ENCODE measurements at regions not wholly inside any gene's neighbourhood (a gene's known extent, or its start where the extent isn't known, plus 50 kb on each side); places are given as distances from the start of the nearest gene placed in this dataset.
"Not testable (repeated sequence)": the region's sequence is repeated elsewhere in the genome, so short reads cannot be mapped to it uniquely, and the experiment has no call there.

GRCh38 chr19:31057476-31057875 lies 291.8 kb downstream of the TSHZ3 start:
- Histone ChIP-seq H3K4me1 (ENCODE audit: control insufficient read depth in 1 of 2, insufficient read depth in 2 of 2, low read length in 2 of 2) (no peaks in the 10 kb centered on the region), H3K9me3 (ENCODE audit: control insufficient read depth in 1 of 2, low read length in 2 of 2) (peaks cover 0 to 6% of the 10 kb centered on the region in 2 donors), H3K9ac (ENCODE audit: low read depth in 1 of 2, low read length in 2 of 2) (no peak overlapping the region), H3K27me3 (ENCODE audit: control insufficient read depth in 1 of 2, insufficient read depth in 2 of 2, low read length in 2 of 2) (no peaks in the 10 kb centered on the region), H3K36me3 (ENCODE audit: control insufficient read depth in 1 of 2, insufficient read depth in 2 of 2, low read length in 2 of 2) (no peaks in the 10 kb centered on the region), H3K4me3 (ENCODE audit: low read depth in 1 of 2, low read length in 2 of 2) (no peak overlapping the region), H3K27ac (ENCODE audit: low read depth, low read length) (no peak overlapping the region)

- no peak overlapping the region for H3K27ac ChIP-seq (ENCODE audit: low read depth, low read length)
- H3K36me3 ChIP-seq (ENCODE audit: control insufficient read depth in 1 of 2, insufficient read depth in 2 of 2, low read length in 2 of 2) = no peaks in the 10 kb centered on the region
- H3K27me3 ChIP-seq (ENCODE audit: control insufficient read depth in 1 of 2, insufficient read depth in 2 of 2, low read length in 2 of 2) = no peaks in the 10 kb centered on the region
- H3K4me1 ChIP-seq (ENCODE audit: control insufficient read depth in 1 of 2, insufficient read depth in 2 of 2, low read length in 2 of 2) = no peaks in the 10 kb centered on the region
- no peak overlapping the region for H3K4me3 ChIP-seq (ENCODE audit: low read depth in 1 of 2, low read length in 2 of 2)
- no peak overlapping the region for H3K9ac ChIP-seq (ENCODE audit: low read depth in 1 of 2, low read length in 2 of 2)
- peaks cover 0 to 1% of the 10 kb centered on the region in 2 donors for H3K9me3 ChIP-seq (ENCODE audit: control insufficient read depth in 1 of 2, low read length in 2 of 2)
These were observed 293.8 kb downstream of the TSHZ3 start for GRCh38 chr19:31055454-31055853.

GRCh38 chr19:31054430-31054829 lies 294.8 kb downstream of the TSHZ3 start:
- H3K9ac ChIP-seq (ENCODE audit: low read depth in 1 of 2, low read length in 2 of 2) = no peak overlapping the region
- no peak overlapping the region for H3K27ac ChIP-seq (ENCODE audit: low read depth, low read length)
- no peaks in the 10 kb centered on the region for H3K9me3 ChIP-seq (ENCODE audit: control insufficient read depth in 1 of 2, low read length in 2 of 2)
- H3K36me3 ChIP-seq (ENCODE audit: control insufficient read depth in 1 of 2, insufficient read depth in 2 of 2, low read length in 2 of 2) = no peaks in the 10 kb centered on the region
- H3K4me3 ChIP-seq (ENCODE audit: low read depth in 1 of 2, low read length in 2 of 2) = no peak overlapping the region
- H3K4me1 ChIP-seq (ENCODE audit: control insufficient read depth in 1 of 2, insufficient read depth in 2 of 2, low read length in 2 of 2) = no peaks in the 10 kb centered on the region
- no peaks in the 10 kb centered on the region for H3K27me3 ChIP-seq (ENCODE audit: control insufficient read depth in 1 of 2, insufficient read depth in 2 of 2, low read length in 2 of 2)

GRCh38 chr19:31049431-31049830 lies 299.8 kb downstream of the TSHZ3 start:
- Histone ChIP-seq H3K4me1 (ENCODE audit: control insufficient read depth in 1 of 2, insufficient read depth in 2 of 2, low read length in 2 of 2) (no peaks in the 10 kb centered on the region), H3K9me3 (ENCODE audit: control insufficient read depth in 1 of 2, low read length in 2 of 2) (no peaks in the 10 kb centered on the region), H3K36me3 (ENCODE audit: control insufficient read depth in 1 of 2, insufficient read depth in 2 of 2, low read length in 2 of 2) (no peaks in the 10 kb centered on the region), H3K4me3 (ENCODE audit: low read depth in 1 of 2, low read length in 2 of 2) (no peak overlapping the region), H3K27me3 (ENCODE audit: control insufficient read depth in 1 of 2, insufficient read depth in 2 of 2, low read length in 2 of 2) (no peaks in the 10 kb centered on the region), H3K9ac (ENCODE audit: low read depth in 1 of 2, low read length in 2 of 2) (no peak overlapping the region), H3K27ac (ENCODE audit: low read depth, low read length) (no peak overlapping the region)

- no peaks in the 10 kb centered on the region for H3K27me3 ChIP-seq (ENCODE audit: control insufficient read depth in 1 of 2, insufficient read depth in 2 of 2, low read length in 2 of 2)
- no peaks in the 10 kb centered on the region for H3K4me1 ChIP-seq (ENCODE audit: control insufficient read depth in 1 of 2, insufficient read depth in 2 of 2, low read length in 2 of 2)
- H3K36me3 ChIP-seq (ENCODE audit: control insufficient read depth in 1 of 2, insufficient read depth in 2 of 2, low read length in 2 of 2) = no peaks in the 10 kb centered on the region
- no peak overlapping the region for H3K9ac ChIP-seq (ENCODE audit: low read depth in 1 of 2, low read length in 2 of 2)
- no peak overlapping the region for H3K4me3 ChIP-seq (ENCODE audit: low read depth in 1 of 2, low read length in 2 of 2)
- H3K27ac ChIP-seq (ENCODE audit: low read depth, low read length) = no peak overlapping the region
- H3K9me3 ChIP-seq (ENCODE audit: control insufficient read depth in 1 of 2, low read length in 2 of 2) = no peaks in the 10 kb centered on the region
These were observed 303.2 kb downstream of the TSHZ3 start for GRCh38 chr19:31046024-31046423.

- Histone ChIP-seq H3K36me3 (ENCODE audit: control insufficient read depth in 1 of 2, insufficient read depth in 2 of 2, low read length in 2 of 2) (no peaks in the 10 kb centered on the region), H3K9me3 (ENCODE audit: control insufficient read depth in 1 of 2, low read length in 2 of 2) (no peaks in the 10 kb centered on the region), H3K27ac (ENCODE audit: low read depth, low read length) (no peak overlapping the region), H3K27me3 (ENCODE audit: control insufficient read depth in 1 of 2, insufficient read depth in 2 of 2, low read length in 2 of 2) (no peaks in the 10 kb centered on the region), H3K4me1 (ENCODE audit: control insufficient read depth in 1 of 2, insufficient read depth in 2 of 2, low read length in 2 of 2) (no peaks in the 10 kb centered on the region), H3K4me3 (ENCODE audit: low read depth in 1 of 2, low read length in 2 of 2) (no peak overlapping the region), H3K9ac (ENCODE audit: low read depth in 1 of 2, low read length in 2 of 2) (no peak overlapping the region)
These were observed 307.8 kb downstream of the TSHZ3 start for GRCh38 chr19:31041461-31041860.

- H3K4me1 ChIP-seq (ENCODE audit: control insufficient read depth in 1 of 2, insufficient read depth in 2 of 2, low read length in 2 of 2) = no peaks in the 10 kb centered on the region
- H3K27ac ChIP-seq (ENCODE audit: low read depth, low read length) = no peak overlapping the region
- no peaks in the 10 kb centered on the region for H3K9me3 ChIP-seq (ENCODE audit: control insufficient read depth in 1 of 2, low read length in 2 of 2)
- H3K27me3 ChIP-seq (ENCODE audit: control insufficient read depth in 1 of 2, insufficient read depth in 2 of 2, low read length in 2 of 2) = no peaks in the 10 kb centered on the region
- no peak overlapping the region for H3K9ac ChIP-seq (ENCODE audit: low read depth in 1 of 2, low read length in 2 of 2)
- H3K4me3 ChIP-seq (ENCODE audit: low read depth in 1 of 2, low read length in 2 of 2) = no peak overlapping the region
- H3K36me3 ChIP-seq (ENCODE audit: control insufficient read depth in 1 of 2, insufficient read depth in 2 of 2, low read length in 2 of 2) = no peaks in the 10 kb centered on the region
These were observed 310.1 kb downstream of the TSHZ3 start for GRCh38 chr19:31039151-31039550.

GRCh38 chr19:31037286-31037980 lies 311.8 kb downstream of the TSHZ3 start:
- Histone ChIP-seq H3K36me3 (ENCODE audit: control insufficient read depth in 1 of 2, insufficient read depth in 2 of 2, low read length in 2 of 2) (no peaks in the 10 kb centered on the region), H3K27me3 (ENCODE audit: control insufficient read depth in 1 of 2, insufficient read depth in 2 of 2, low read length in 2 of 2) (no peaks in the 10 kb centered on the region), H3K9ac (ENCODE audit: low read depth in 1 of 2, low read length in 2 of 2) (no peak overlapping the region), H3K4me1 (ENCODE audit: control insufficient read depth in 1 of 2, insufficient read depth in 2 of 2, low read length in 2 of 2) (no peaks in the 10 kb centered on the region), H3K27ac (ENCODE audit: low read depth, low read length) (no peak overlapping the region), H3K4me3 (ENCODE audit: low read depth in 1 of 2, low read length in 2 of 2) (no peak overlapping the region), H3K9me3 (ENCODE audit: control insufficient read depth in 1 of 2, low read length in 2 of 2) (no peaks in the 10 kb centered on the region)

- not testable (repeated sequence) for H3K4me3 ChIP-seq (ENCODE audit: low read depth in 1 of 2, low read length in 2 of 2); H3K27me3 ChIP-seq (ENCODE audit: control insufficient read depth in 1 of 2, insufficient read depth in 2 of 2, low read length in 2 of 2); H3K27ac ChIP-seq (ENCODE audit: low read depth, low read length); H3K4me1 ChIP-seq (ENCODE audit: control insufficient read depth in 1 of 2, insufficient read depth in 2 of 2, low read length in 2 of 2); H3K9ac ChIP-seq (ENCODE audit: low read depth in 1 of 2, low read length in 2 of 2); H3K9me3 ChIP-seq (ENCODE audit: control insufficient read depth in 1 of 2, low read length in 2 of 2); H3K36me3 ChIP-seq (ENCODE audit: control insufficient read depth in 1 of 2, insufficient read depth in 2 of 2, low read length in 2 of 2)
These were observed 317.8 kb downstream of the TSHZ3 start for GRCh38 chr19:31031455-31031854.

- H3K27ac ChIP-seq (ENCODE audit: low read depth, low read length) = no peak overlapping the region
- no peaks in the 10 kb centered on the region for H3K4me1 ChIP-seq (ENCODE audit: control insufficient read depth in 1 of 2, insufficient read depth in 2 of 2, low read length in 2 of 2)
- no peaks in the 10 kb centered on the region for H3K27me3 ChIP-seq (ENCODE audit: control insufficient read depth in 1 of 2, insufficient read depth in 2 of 2, low read length in 2 of 2)
- H3K4me3 ChIP-seq (ENCODE audit: low read depth in 1 of 2, low read length in 2 of 2) = no peak overlapping the region
- H3K36me3 ChIP-seq (ENCODE audit: control insufficient read depth in 1 of 2, insufficient read depth in 2 of 2, low read length in 2 of 2) = no peaks in the 10 kb centered on the region
- no peak overlapping the region for H3K9ac ChIP-seq (ENCODE audit: low read depth in 1 of 2, low read length in 2 of 2)
- H3K9me3 ChIP-seq (ENCODE audit: control insufficient read depth in 1 of 2, low read length in 2 of 2) = no peaks in the 10 kb centered on the region
These were observed 326.2 kb downstream of the TSHZ3 start for GRCh38 chr19:31023038-31023437.

- H3K4me1 ChIP-seq (ENCODE audit: control insufficient read depth in 1 of 2, insufficient read depth in 2 of 2, low read length in 2 of 2) = no peaks in the 10 kb centered on the region
- H3K27me3 ChIP-seq (ENCODE audit: control insufficient read depth in 1 of 2, insufficient read depth in 2 of 2, low read length in 2 of 2) = no peaks in the 10 kb centered on the region
- no peaks in the 10 kb centered on the region for H3K9me3 ChIP-seq (ENCODE audit: control insufficient read depth in 1 of 2, low read length in 2 of 2)
- H3K36me3 ChIP-seq (ENCODE audit: control insufficient read depth in 1 of 2, insufficient read depth in 2 of 2, low read length in 2 of 2) = no peaks in the 10 kb centered on the region
- H3K27ac ChIP-seq (ENCODE audit: low read depth, low read length) = no peak overlapping the region
- H3K4me3 ChIP-seq (ENCODE audit: low read depth in 1 of 2, low read length in 2 of 2) = no peak overlapping the region
- no peak overlapping the region for H3K9ac ChIP-seq (ENCODE audit: low read depth in 1 of 2, low read length in 2 of 2)
These were observed 330.3 kb downstream of the TSHZ3 start for GRCh38 chr19:31018936-31019335.
